ENCODE measurements at regions not wholly inside any gene's neighbourhood (a gene's known extent, or its start where the extent isn't known, plus 50 kb on each side); places are given as distances from the start of the nearest gene placed in this dataset.

DNA sequence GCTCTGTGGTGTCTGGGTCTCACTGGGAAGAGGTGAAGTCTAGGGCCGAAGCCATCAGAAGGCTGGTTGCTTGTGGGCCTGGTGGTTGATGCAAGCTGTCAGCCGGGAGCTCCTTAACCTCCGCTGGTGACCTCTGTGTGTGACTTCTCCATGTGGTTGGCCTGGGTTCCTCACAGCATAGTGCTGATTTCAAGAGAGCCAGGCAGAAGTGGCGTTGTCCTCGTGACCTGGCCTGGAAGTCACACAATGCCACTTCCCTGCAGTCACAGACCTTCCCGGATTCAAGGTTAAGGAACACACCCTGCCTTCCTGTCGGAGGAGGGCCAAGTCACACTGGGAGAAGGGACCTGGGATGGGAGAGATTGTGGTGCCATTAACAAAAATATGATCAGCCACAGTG is 303.7 kb upstream of the HS6ST1 start:
- TF ChIP-seq, protein P1, sequence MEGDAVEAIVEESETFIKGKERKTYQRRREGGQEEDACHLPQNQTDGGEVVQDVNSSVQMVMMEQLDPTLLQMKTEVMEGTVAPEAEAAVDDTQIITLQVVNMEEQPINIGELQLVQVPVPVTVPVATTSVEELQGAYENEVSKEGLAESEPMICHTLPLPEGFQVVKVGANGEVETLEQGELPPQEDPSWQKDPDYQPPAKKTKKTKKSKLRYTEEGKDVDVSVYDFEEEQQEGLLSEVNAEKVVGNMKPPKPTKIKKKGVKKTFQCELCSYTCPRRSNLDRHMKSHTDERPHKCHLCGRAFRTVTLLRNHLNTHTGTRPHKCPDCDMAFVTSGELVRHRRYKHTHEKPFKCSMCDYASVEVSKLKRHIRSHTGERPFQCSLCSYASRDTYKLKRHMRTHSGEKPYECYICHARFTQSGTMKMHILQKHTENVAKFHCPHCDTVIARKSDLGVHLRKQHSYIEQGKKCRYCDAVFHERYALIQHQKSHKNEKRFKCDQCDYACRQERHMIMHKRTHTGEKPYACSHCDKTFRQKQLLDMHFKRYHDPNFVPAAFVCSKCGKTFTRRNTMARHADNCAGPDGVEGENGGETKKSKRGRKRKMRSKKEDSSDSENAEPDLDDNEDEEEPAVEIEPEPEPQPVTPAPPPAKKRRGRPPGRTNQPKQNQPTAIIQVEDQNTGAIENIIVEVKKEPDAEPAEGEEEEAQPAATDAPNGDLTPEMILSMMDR (conservative IDR thresholded peaks at IDR 0.05; ENCODE audit: low read depth, low read length), result no peak
- no peak for TF ChIP-seq EZH2 (IDR thresholded peaks at IDR 0.05; ENCODE audit: borderline replicate concordance, low read depth, low read length, poor library complexity, severe bottlenecking)

Data from A673 (cell line).